Neural progenitor cell (in vitro differentiated cells): ENCODE measurements at regions not wholly inside any gene's neighbourhood (a gene's known extent, or its start where the extent isn't known, plus 50 kb on each side); places are given as distances from the start of the nearest gene placed in this dataset.

Experiments used
- EZH2 ChIP-seq: fragments of 200-600 bp; sonication (generic); IDR thresholded peaks from 2 replicates; pipeline ENCODE4 v1.6.1; 2017; ENCODE audit warnings: antibody characterized with exemption, mild to moderate bottlenecking, moderate library complexity
- EZH2phosphoT487 ChIP-seq: fragments of 200-600 bp; sonication (generic); IDR thresholded peaks from 2 replicates; pipeline ENCODE4 v1.6.1; 2017; ENCODE audit warnings: antibody characterized with exemption
- TF ChIP-seq, protein P1 (sequence below): fragments of 200-600 bp; sonication (generic); IDR thresholded peaks from 2 replicates; pipeline ENCODE4 v1.5.1; 2017; ENCODE audit warnings: antibody characterized with exemption, mild to moderate bottlenecking

DNA sequence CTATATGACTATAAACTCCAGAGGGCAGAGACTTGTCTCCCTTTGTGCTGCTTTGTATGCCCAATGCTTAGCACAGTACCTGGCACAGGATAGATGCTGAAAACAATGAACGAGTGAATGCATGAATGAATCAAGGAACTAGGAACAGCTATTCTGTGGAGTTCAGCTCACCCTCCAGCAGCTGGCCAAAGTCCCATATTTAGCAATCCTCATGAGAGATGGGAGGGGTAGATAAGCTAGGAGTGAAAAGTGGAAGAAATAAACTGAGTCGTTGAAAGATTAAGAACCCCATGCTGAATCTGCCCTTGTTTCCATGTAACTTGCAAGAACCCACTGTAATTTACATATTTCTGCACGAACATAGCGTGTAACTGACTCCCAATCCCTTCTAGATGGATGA is 106.5 kb downstream of the MAFB start:
- TF ChIP-seq, protein P1, sequence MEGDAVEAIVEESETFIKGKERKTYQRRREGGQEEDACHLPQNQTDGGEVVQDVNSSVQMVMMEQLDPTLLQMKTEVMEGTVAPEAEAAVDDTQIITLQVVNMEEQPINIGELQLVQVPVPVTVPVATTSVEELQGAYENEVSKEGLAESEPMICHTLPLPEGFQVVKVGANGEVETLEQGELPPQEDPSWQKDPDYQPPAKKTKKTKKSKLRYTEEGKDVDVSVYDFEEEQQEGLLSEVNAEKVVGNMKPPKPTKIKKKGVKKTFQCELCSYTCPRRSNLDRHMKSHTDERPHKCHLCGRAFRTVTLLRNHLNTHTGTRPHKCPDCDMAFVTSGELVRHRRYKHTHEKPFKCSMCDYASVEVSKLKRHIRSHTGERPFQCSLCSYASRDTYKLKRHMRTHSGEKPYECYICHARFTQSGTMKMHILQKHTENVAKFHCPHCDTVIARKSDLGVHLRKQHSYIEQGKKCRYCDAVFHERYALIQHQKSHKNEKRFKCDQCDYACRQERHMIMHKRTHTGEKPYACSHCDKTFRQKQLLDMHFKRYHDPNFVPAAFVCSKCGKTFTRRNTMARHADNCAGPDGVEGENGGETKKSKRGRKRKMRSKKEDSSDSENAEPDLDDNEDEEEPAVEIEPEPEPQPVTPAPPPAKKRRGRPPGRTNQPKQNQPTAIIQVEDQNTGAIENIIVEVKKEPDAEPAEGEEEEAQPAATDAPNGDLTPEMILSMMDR, result no peak
- no peak for TF ChIP-seq EZH2
- TF ChIP-seq EZH2phosphoT487, result no peak
